AG09319 (cell line): ENCODE measurements at regions not wholly inside any gene's neighbourhood (a gene's known extent, or its start where the extent isn't known, plus 50 kb on each side); places are given as distances from the start of the nearest gene placed in this dataset.

ENCODE experiments used
- DNase-seq: peaks from one replicate; pipeline ENCODE4 v3.0.0-alpha.2; 2010; ENCODE audit warnings: low read depth; ENCODE audit errors: extremely low read depth
- TF ChIP-seq, protein P1 (sequence below): IDR thresholded peaks from 2 replicates; pipeline ENCODE4 v1.5.1; 2011; ENCODE audit warnings: low read depth, mild to moderate bottlenecking, inconsistent platforms, low read length, moderate library complexity

DNA sequence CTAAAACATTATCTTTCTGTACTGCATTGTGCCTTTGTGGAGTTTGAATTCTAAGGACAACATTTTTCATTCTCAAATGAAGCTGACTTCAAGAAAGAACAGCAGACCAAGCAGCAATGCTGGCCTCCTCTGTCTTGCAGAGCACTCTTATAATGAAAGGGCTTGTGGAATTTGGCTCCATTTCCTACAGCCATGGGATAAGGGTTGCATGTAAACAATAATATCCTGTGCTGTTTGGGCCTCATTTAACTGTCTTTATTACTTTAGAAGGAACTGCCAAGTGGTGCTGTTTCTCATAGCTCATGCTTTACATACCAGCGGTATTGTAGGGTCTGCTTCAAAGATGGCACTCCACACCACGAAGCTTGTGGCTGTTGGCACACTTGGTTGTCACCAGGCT, 111.4 kb upstream of the EOLA2 start:
- TF ChIP-seq, protein P1, sequence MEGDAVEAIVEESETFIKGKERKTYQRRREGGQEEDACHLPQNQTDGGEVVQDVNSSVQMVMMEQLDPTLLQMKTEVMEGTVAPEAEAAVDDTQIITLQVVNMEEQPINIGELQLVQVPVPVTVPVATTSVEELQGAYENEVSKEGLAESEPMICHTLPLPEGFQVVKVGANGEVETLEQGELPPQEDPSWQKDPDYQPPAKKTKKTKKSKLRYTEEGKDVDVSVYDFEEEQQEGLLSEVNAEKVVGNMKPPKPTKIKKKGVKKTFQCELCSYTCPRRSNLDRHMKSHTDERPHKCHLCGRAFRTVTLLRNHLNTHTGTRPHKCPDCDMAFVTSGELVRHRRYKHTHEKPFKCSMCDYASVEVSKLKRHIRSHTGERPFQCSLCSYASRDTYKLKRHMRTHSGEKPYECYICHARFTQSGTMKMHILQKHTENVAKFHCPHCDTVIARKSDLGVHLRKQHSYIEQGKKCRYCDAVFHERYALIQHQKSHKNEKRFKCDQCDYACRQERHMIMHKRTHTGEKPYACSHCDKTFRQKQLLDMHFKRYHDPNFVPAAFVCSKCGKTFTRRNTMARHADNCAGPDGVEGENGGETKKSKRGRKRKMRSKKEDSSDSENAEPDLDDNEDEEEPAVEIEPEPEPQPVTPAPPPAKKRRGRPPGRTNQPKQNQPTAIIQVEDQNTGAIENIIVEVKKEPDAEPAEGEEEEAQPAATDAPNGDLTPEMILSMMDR, result no peak

DNA sequence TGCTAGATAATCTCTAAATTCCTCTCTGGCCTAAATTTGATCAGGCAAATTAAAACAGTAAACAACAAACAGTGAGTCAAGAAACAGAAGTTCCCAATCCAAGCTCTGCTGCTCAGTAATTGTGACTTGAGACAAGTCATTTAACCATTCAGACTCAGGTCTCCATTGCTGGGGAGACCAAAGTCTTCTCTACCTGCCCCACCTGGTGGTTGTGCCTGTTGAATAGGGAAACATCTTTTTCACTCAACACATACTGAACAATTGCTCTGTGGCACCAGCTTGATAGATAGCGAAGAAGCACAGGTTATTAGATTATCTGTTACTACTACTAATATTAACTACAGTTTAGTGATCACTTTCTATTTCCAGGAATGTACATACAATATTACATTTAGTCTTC, 112.1 kb upstream of the EOLA2 start:
- DNase-seq, result no peak
- TF ChIP-seq, protein P1, result no peak

More for the DNA sequence above, 111.4 kb upstream of the EOLA2 start:
- DNase-seq, result peak; percentile 22

DNA sequence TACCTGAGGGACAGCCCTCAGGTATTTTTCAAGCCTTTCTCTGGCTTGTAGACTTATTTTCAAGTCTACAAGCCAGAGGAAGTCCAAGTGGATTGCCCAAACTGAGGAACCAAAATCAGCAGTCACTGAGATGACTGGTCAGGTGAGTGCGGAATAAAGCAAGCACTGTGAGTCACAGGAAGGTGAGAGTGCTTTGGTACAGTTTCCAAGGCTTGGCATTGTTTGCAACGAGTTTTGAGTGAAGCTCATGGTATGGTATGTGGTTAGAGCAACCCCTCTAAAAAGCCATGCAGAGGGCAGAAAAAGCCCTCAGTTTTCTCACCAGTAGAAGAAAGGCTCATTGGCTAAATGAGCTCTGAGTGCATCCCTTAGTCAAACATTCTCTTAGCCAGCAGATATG, 112.8 kb upstream of the EOLA2 start:
- TF ChIP-seq, protein P1, result no peak
- DNase-seq, result no peak

DNA sequence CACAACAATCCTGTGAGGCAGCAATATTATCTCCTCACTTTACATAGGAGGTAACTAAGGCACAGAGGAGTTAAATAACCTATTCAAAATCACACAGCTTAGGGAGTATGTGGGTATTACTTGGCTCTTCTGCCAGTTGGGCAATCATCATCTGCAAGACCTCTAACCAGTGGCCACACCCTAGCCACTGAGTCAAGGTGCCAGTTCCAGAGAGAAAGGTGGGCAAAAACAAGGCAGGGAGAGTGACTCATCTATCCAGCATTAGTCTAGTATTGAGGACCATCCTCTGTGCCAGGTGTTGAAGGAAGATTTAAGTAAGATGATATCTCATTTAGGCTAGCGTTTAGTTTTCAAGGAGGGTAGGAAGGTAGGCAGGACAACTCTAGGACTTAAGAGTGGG, 113.9 kb upstream of the EOLA2 start:
- TF ChIP-seq, protein P1, result no peak
- no peak for DNase-seq

- TF ChIP-seq, protein P1, result no peak
- no peak for DNase-seq
Measured at GRCh38 chrX:150058728-150059127, 120.4 kb upstream of the EOLA2 start.

GRCh38 chrX:150060406-150060805, 122.1 kb upstream of the EOLA2 start:
- no peak for DNase-seq
- TF ChIP-seq, protein P1, result no peak

GRCh38 chrX:150062292-150063137, 124.2 kb upstream of the EOLA2 start:
- DNase-seq, result peak; percentile 25
- TF ChIP-seq, protein P1, result peak; percentile 3
